ENCODE measurements at regions not wholly inside any gene's neighbourhood (a gene's known extent, or its start where the extent isn't known, plus 50 kb on each side); places are given as distances from the start of the nearest gene placed in this dataset.

GRCh38 chr13:31894931-31895330 lies 136.6 kb upstream of the FRY start:
- no peaks in the 10 kb centered on the region for H3K36me3 Mint-ChIP-seq (ENCODE audit: low read depth)
- Histone ChIP-seq H3K4me2 (no peak overlapping the region), H3K79me2 (replicated peaks; ENCODE audit: insufficient read depth) (no peaks in the 10 kb centered on the region), H3K4me3 (no peak overlapping the region), H4K20me1 (replicated peaks; ENCODE audit: insufficient read depth) (no peaks in the 10 kb centered on the region; the same call in 1 of the 2 replicates), H3K4me1 (ENCODE audit: insufficient read depth) (peaks cover 3% of the 10 kb centered on the region; the same call in 1 of the 2 replicates), H3K36me3 (ENCODE audit: insufficient read depth) (no peaks in the 10 kb centered on the region), H3K27ac (ENCODE audit: low read depth) (no peak overlapping the region), H2AFZ (no peak overlapping the region), H3F3A (replicated peaks; ENCODE audit: low read depth) (no peaks in the 10 kb centered on the region), H3K27me3 (ENCODE audit: insufficient read depth) (no peaks in the 10 kb centered on the region), H3K9me2 (ENCODE audit: insufficient read depth) (no peaks in the 10 kb centered on the region)
- no peak for DNase-seq (ENCODE audit: low spot score)
- TF ChIP-seq ETS1 (IDR thresholded peaks at IDR 0.05) (no peak), JUNB (IDR thresholded peaks at IDR 0.05; ENCODE audit: unreplicated experiment) (no peak), NANOG (IDR thresholded peaks at IDR 0.05; ENCODE audit: borderline replicate concordance) (no peak), EZH2 (IDR thresholded peaks at IDR 0.05; ENCODE audit: low read depth, unreplicated experiment) (no peak), POLR2AphosphoS5 (IDR thresholded peaks at IDR 0.05; ENCODE audit: low read depth) (no peak), REST (IDR thresholded peaks at IDR 0.05; ENCODE audit: unreplicated experiment) (no peak)
- TF ChIP-seq, protein P1, sequence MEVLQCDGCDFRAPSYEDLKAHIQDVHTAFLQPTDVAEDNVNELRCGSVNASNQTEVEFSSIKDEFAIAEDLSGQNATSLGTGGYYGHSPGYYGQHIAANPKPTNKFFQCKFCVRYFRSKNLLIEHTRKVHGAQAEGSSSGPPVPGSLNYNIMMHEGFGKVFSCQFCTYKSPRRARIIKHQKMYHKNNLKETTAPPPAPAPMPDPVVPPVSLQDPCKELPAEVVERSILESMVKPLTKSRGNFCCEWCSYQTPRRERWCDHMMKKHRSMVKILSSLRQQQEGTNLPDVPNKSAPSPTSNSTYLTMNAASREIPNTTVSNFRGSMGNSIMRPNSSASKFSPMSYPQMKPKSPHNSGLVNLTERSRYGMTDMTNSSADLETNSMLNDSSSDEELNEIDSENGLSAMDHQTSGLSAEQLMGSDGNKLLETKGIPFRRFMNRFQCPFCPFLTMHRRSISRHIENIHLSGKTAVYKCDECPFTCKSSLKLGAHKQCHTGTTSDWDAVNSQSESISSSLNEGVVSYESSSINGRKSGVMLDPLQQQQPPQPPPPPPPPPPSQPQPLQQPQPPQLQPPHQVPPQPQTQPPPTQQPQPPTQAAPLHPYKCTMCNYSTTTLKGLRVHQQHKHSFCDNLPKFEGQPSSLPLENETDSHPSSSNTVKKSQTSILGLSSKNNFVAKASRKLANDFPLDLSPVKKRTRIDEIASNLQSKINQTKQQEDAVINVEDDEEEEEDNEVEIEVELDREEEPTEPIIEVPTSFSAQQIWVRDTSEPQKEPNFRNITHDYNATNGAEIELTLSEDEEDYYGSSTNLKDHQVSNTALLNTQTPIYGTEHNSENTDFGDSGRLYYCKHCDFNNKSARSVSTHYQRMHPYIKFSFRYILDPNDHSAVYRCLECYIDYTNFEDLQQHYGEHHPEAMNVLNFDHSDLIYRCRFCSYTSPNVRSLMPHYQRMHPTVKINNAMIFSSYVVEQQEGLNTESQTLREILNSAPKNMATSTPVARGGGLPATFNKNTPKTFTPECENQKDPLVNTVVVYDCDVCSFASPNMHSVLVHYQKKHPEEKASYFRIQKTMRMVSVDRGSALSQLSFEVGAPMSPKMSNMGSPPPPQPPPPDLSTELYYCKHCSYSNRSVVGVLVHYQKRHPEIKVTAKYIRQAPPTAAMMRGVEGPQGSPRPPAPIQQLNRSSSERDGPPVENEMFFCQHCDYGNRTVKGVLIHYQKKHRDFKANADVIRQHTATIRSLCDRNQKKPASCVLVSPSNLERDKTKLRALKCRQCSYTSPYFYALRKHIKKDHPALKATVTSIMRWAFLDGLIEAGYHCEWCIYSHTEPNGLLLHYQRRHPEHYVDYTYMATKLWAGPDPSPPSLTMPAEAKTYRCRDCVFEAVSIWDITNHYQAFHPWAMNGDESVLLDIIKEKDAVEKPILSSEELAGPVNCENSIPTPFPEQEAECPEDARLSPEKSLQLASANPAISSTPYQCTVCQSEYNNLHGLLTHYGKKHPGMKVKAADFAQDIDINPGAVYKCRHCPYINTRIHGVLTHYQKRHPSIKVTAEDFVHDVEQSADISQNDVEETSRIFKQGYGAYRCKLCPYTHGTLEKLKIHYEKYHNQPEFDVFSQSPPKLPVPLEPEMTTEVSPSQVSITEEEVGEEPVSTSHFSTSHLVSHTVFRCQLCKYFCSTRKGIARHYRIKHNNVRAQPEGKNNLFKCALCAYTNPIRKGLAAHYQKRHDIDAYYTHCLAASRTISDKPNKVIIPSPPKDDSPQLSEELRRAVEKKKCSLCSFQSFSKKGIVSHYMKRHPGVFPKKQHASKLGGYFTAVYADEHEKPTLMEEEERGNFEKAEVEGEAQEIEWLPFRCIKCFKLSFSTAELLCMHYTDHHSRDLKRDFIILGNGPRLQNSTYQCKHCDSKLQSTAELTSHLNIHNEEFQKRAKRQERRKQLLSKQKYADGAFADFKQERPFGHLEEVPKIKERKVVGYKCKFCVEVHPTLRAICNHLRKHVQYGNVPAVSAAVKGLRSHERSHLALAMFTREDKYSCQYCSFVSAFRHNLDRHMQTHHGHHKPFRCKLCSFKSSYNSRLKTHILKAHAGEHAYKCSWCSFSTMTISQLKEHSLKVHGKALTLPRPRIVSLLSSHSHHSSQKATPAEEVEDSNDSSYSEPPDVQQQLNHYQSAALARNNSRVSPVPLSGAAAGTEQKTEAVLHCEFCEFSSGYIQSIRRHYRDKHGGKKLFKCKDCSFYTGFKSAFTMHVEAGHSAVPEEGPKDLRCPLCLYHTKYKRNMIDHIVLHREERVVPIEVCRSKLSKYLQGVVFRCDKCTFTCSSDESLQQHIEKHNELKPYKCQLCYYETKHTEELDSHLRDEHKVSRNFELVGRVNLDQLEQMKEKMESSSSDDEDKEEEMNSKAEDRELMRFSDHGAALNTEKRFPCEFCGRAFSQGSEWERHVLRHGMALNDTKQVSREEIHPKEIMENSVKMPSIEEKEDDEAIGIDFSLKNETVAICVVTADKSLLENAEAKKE (CRISPR knock-in tag; IDR thresholded peaks at IDR 0.05): no peak
- H3K27me3 Mint-ChIP-seq (ENCODE audit: insufficient read depth, low read depth, poor library complexity): peaks cover 4% of the 10 kb centered on the region
- no peak overlapping the region for H3K27ac Mint-ChIP-seq
- ATAC-seq: no peak
- H3K4me1 Mint-ChIP-seq: peaks cover 6% of the 10 kb centered on the region; the same call in 2 of the 3 replicates
- H3K4me3 Mint-ChIP-seq: no peak overlapping the region
- no peaks in the 10 kb centered on the region for H3K9me3 Mint-ChIP-seq

Measured in GM23338 (cell line).